ENCODE measurements at regions not wholly inside any gene's neighbourhood (a gene's known extent, or its start where the extent isn't known, plus 50 kb on each side); places are given as distances from the start of the nearest gene placed in this dataset.
"Not testable (repeated sequence)": the region's sequence is repeated elsewhere in the genome, so short reads cannot be mapped to it uniquely, and the experiment has no call there.

GRCh38 chr6:57873424-57873823, 556.0 kb downstream of the PRIM2 start:
- H3F3A ChIP-seq (ENCODE audit: insufficient read depth); H3K9me3 ChIP-seq (ENCODE audit: low read depth); H3K9ac ChIP-seq; H3K27me3 ChIP-seq (replicated peaks; ENCODE audit: insufficient read depth); H3K4me1 ChIP-seq (ENCODE audit: insufficient read depth); DNase-seq; in situ Hi-C loops (cut with MboI); H2AFZ ChIP-seq; H3K4me2 ChIP-seq (ENCODE audit: unreplicated experiment); H3K9me2 ChIP-seq (ENCODE audit: insufficient read depth); H3K79me2 ChIP-seq (ENCODE audit: insufficient read depth); H4K20me1 ChIP-seq (ENCODE audit: insufficient read depth); H3K4me3 ChIP-seq; H3K36me3 ChIP-seq (ENCODE audit: low read depth); H3K27ac ChIP-seq: not testable (repeated sequence)
- WGBS, 2 experiments (ENCODE audit: low coverage in 1 of 2, low lambda C conversion rate in 2 of 2, missing lambda C conversion rate in 2 of 2): 41 to 50% methylated on average over 7 of the region's 7 CpGs

GRCh38 chr6:57876659-57877058, 559.2 kb downstream of the PRIM2 start:
- H3K27me3 ChIP-seq (replicated peaks; ENCODE audit: insufficient read depth); H3K4me1 ChIP-seq (ENCODE audit: insufficient read depth); H3K4me2 ChIP-seq (ENCODE audit: unreplicated experiment); H4K20me1 ChIP-seq (ENCODE audit: insufficient read depth); H3K36me3 ChIP-seq (ENCODE audit: low read depth); H3K9ac ChIP-seq; DNase-seq; H3F3A ChIP-seq (ENCODE audit: insufficient read depth); H2AFZ ChIP-seq; H3K4me3 ChIP-seq; H3K79me2 ChIP-seq (ENCODE audit: insufficient read depth); H3K27ac ChIP-seq; in situ Hi-C loops (cut with MboI); H3K9me3 ChIP-seq (ENCODE audit: low read depth); H3K9me2 ChIP-seq (ENCODE audit: insufficient read depth): not testable (repeated sequence)
- 69 to 82% methylated on average over 2 of the region's 2 CpGs for WGBS, 2 experiments (ENCODE audit: low coverage in 1 of 2, low lambda C conversion rate in 2 of 2, missing lambda C conversion rate in 2 of 2)

GRCh38 chr6:57877729-57878128, 560.3 kb downstream of the PRIM2 start:
- DNase-seq; H3K4me1 ChIP-seq (ENCODE audit: insufficient read depth); in situ Hi-C loops (cut with MboI); H3K9me3 ChIP-seq (ENCODE audit: low read depth); H3K27me3 ChIP-seq (replicated peaks; ENCODE audit: insufficient read depth); H3K4me3 ChIP-seq; H3F3A ChIP-seq (ENCODE audit: insufficient read depth); H3K27ac ChIP-seq; H4K20me1 ChIP-seq (ENCODE audit: insufficient read depth); H3K9me2 ChIP-seq (ENCODE audit: insufficient read depth); H2AFZ ChIP-seq; H3K36me3 ChIP-seq (ENCODE audit: low read depth); H3K4me2 ChIP-seq (ENCODE audit: unreplicated experiment); H3K79me2 ChIP-seq (ENCODE audit: insufficient read depth); H3K9ac ChIP-seq: not testable (repeated sequence)
- WGBS, 2 experiments (ENCODE audit: low coverage in 1 of 2, low lambda C conversion rate in 2 of 2, missing lambda C conversion rate in 2 of 2): 37 to 66% methylated on average over 3 of the region's 3 CpGs

GRCh38 chr6:57878792-57879191, 561.4 kb downstream of the PRIM2 start:
- H3K9ac ChIP-seq; H3K4me1 ChIP-seq (ENCODE audit: insufficient read depth); H3K4me2 ChIP-seq (ENCODE audit: unreplicated experiment); H2AFZ ChIP-seq; H3K9me3 ChIP-seq (ENCODE audit: low read depth); H3F3A ChIP-seq (ENCODE audit: insufficient read depth); H3K27me3 ChIP-seq (replicated peaks; ENCODE audit: insufficient read depth); H4K20me1 ChIP-seq (ENCODE audit: insufficient read depth); H3K4me3 ChIP-seq; H3K9me2 ChIP-seq (ENCODE audit: insufficient read depth); H3K27ac ChIP-seq; H3K79me2 ChIP-seq (ENCODE audit: insufficient read depth); in situ Hi-C loops (cut with MboI); H3K36me3 ChIP-seq (ENCODE audit: low read depth); DNase-seq: not testable (repeated sequence)
- 55 to 61% methylated on average over 1 of the region's 1 CpG for whole genome bisulfite sequencing, 2 experiments (ENCODE audit: low coverage in 1 of 2, low lambda C conversion rate in 2 of 2, missing lambda C conversion rate in 2 of 2)

GRCh38 chr6:57898850-57899249, 581.4 kb downstream of the PRIM2 start:
- 97 to 99% methylated on average over 5 of the region's 5 CpGs for WGBS, 2 experiments (ENCODE audit: low coverage in 1 of 2, low lambda C conversion rate in 2 of 2, missing lambda C conversion rate in 2 of 2)
- H2AFZ ChIP-seq; H3K27ac ChIP-seq; H3K9me2 ChIP-seq (ENCODE audit: insufficient read depth); H3K9ac ChIP-seq; H3K9me3 ChIP-seq (ENCODE audit: low read depth); H3K4me3 ChIP-seq; H3K79me2 ChIP-seq (ENCODE audit: insufficient read depth); H3K27me3 ChIP-seq (replicated peaks; ENCODE audit: insufficient read depth); in situ Hi-C loops (cut with MboI); H3K4me2 ChIP-seq (ENCODE audit: unreplicated experiment); H4K20me1 ChIP-seq (ENCODE audit: insufficient read depth); H3K36me3 ChIP-seq (ENCODE audit: low read depth); DNase-seq: not testable (repeated sequence)
- peaks cover 14% of the 10 kb centered on the region; the same call in 1 of the 2 replicates for H3F3A ChIP-seq (ENCODE audit: insufficient read depth)
- peaks cover 18% of the 10 kb centered on the region for H3K4me1 ChIP-seq (ENCODE audit: insufficient read depth)

GRCh38 chr6:57900687-57901399, 583.4 kb downstream of the PRIM2 start:
- H2AFZ ChIP-seq; in situ Hi-C loops (cut with MboI); H3K9ac ChIP-seq; H3K36me3 ChIP-seq (ENCODE audit: low read depth); H3K9me3 ChIP-seq (ENCODE audit: low read depth); H3K27me3 ChIP-seq (replicated peaks; ENCODE audit: insufficient read depth); H3K79me2 ChIP-seq (ENCODE audit: insufficient read depth); H4K20me1 ChIP-seq (ENCODE audit: insufficient read depth); H3K9me2 ChIP-seq (ENCODE audit: insufficient read depth): not testable (repeated sequence)
- WGBS, 2 experiments (ENCODE audit: low coverage in 1 of 2, low lambda C conversion rate in 2 of 2, missing lambda C conversion rate in 2 of 2): 0 to 2% methylated on average over 3 of the region's 5 CpGs
- DNase-seq: peak; percentile 51
- Histone ChIP-seq H3K4me2 (ENCODE audit: unreplicated experiment) (peak overlapping the region; percentile 55), H3K27ac (peak overlapping the region; percentile 76), H3K4me3 (peak overlapping the region; percentile 47), H3F3A (ENCODE audit: insufficient read depth) (peaks cover 14% of the 10 kb centered on the region; the same call in 1 of the 2 replicates), H3K4me1 (ENCODE audit: insufficient read depth) (peaks cover 18% of the 10 kb centered on the region)

GRCh38 chr6:57901445-57901844, 584.0 kb downstream of the PRIM2 start:
- H4K20me1 ChIP-seq (ENCODE audit: insufficient read depth); H3K36me3 ChIP-seq (ENCODE audit: low read depth); H2AFZ ChIP-seq; H3K79me2 ChIP-seq (ENCODE audit: insufficient read depth); in situ Hi-C loops (cut with MboI); H3K27me3 ChIP-seq (replicated peaks; ENCODE audit: insufficient read depth); H3K9me3 ChIP-seq (ENCODE audit: low read depth); H3K9me2 ChIP-seq (ENCODE audit: insufficient read depth); H3K9ac ChIP-seq: not testable (repeated sequence)
- peaks cover 14% of the 10 kb centered on the region; the same call in 1 of the 2 replicates for H3F3A ChIP-seq (ENCODE audit: insufficient read depth)
- H3K4me3 ChIP-seq: peak overlapping the region; percentile 47; the same call in 1 of the 2 replicates
- WGBS, 2 experiments (ENCODE audit: low coverage in 1 of 2, low lambda C conversion rate in 2 of 2, missing lambda C conversion rate in 2 of 2): 10 to 13% methylated on average over 3 of the region's 3 CpGs
- H3K4me2 ChIP-seq (ENCODE audit: unreplicated experiment): peak overlapping the region; percentile 55
- H3K4me1 ChIP-seq (ENCODE audit: insufficient read depth): peaks cover 18% of the 10 kb centered on the region
- peak overlapping the region; percentile 76 for H3K27ac ChIP-seq
- peak; percentile 53 for DNase-seq

- H3K27ac ChIP-seq; H3K4me2 ChIP-seq (ENCODE audit: unreplicated experiment); in situ Hi-C loops (cut with MboI); H3K9ac ChIP-seq; H3K4me3 ChIP-seq; H3K27me3 ChIP-seq (replicated peaks; ENCODE audit: insufficient read depth); DNase-seq; H3K9me2 ChIP-seq (ENCODE audit: insufficient read depth); H2AFZ ChIP-seq; H3K36me3 ChIP-seq (ENCODE audit: low read depth); H4K20me1 ChIP-seq (ENCODE audit: insufficient read depth); H3K79me2 ChIP-seq (ENCODE audit: insufficient read depth); H3K9me3 ChIP-seq (ENCODE audit: low read depth): not testable (repeated sequence)
- WGBS, 2 experiments (ENCODE audit: low coverage in 1 of 2, low lambda C conversion rate in 2 of 2, missing lambda C conversion rate in 2 of 2): 98% methylated on average over 6 of the region's 6 CpGs
- peaks cover 14% of the 10 kb centered on the region; the same call in 1 of the 2 replicates for H3F3A ChIP-seq (ENCODE audit: insufficient read depth)
- H3K4me1 ChIP-seq (ENCODE audit: insufficient read depth): peaks cover 18% of the 10 kb centered on the region
Observed at GRCh38 chr6:57904356-57904755, 586.9 kb downstream of the PRIM2 start.
